Endometrium (tissue), 2 donors: ENCODE measurements at regions not wholly inside any gene's neighbourhood (a gene's known extent, or its start where the extent isn't known, plus 50 kb on each side); places are given as distances from the start of the nearest gene placed in this dataset.
"Not testable (repeated sequence)": the region's sequence is repeated elsewhere in the genome, so short reads cannot be mapped to it uniquely, and the experiment has no call there.

Experiments used
- FAIRE-seq: peaks from 2 replicates; lab custom pipeline; 2012; peaks lifted over from hg19 to GRCh38; lab: Jason Lieb, UNC
- donor health status: control.
- donor health status: control.

DNA sequence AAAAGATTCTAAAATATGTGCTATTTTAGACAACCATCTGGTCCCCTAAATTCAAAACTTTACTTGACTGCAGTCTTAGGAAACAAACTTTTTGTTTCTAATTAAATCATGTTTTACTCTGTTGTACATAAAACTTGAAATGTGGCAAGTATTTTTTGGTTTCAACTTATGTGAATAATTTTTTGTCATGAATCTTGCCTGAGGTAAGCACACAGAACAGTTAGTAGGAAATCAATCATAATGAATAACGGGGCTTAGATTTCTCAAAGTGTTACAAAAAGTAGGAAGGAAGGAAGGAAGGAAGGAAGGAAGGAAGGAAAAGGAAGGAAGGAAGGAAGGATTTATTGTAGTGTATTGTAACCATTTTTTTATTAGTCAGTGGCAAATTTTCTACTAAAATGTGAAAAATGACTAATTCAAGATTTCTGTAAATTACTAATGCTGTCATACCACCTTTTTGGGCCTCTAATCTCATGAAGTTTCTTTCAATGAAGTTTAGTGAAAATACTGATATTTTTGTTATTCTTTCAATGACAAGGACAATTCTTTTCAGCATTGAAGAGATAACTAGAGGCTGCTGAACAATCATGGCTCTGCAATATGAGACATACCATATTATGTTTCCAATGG, 1689.2 kb downstream of the OTOL1 start:
- FAIRE-seq: no peak

DNA sequence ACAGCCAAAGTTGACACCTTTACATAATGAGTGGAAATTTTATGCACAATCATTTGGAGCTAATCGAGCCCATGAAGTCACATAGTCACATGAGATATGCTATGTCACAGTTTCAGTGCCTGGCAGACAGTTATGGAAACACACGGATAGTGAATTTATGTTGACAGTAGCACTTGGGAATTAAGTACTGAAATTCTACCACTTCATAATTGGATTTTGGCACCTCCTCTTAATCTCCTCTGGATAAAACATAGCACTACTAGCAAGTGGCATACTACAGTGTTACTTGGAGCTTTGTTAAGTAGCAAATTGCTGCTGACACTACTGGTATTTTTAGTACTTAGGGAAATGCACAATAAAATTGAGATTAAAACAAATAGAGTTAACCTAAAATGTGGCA, 1679.4 kb downstream of the OTOL1 start:
- FAIRE-seq: no peak

DNA sequence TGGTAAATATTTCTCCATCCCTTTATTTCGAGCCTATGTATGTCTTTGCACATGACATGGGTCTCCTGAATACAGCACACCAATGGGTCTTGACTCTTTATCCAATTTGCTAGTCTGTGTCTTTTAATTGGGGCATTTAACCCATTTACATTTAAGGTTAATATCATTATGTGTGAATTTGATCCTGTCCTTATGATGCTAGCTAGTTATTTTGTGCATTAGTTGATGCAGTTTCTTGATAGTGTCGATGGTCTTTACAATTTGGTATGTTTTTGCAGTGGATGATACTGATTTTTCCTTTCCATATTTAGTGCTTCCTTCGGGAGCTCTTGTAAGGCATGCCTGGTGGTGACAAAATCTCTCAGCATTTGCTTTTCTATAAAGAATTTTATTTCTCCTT, 1675.9 kb downstream of the OTOL1 start:
- FAIRE-seq: not testable (repeated sequence)

DNA sequence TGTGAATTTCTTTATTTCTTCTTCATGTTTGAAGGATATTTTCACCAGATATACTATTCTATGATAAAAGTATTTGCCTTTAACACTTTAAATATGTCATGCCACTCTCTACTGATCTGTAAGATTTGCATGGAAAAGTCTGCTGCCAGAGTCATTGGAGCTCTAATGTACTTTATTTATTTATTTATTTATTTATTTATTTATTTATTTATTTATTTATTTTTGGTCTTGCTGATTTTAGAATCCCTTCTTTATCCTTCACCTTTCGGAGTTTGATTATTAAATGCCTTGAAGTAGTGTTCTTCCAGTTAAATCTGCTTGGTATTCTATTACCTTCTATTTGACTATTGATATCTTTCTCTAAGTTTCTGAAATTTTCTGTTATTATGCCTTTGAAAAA, 1669.6 kb downstream of the OTOL1 start:
- no peak for FAIRE-seq

DNA sequence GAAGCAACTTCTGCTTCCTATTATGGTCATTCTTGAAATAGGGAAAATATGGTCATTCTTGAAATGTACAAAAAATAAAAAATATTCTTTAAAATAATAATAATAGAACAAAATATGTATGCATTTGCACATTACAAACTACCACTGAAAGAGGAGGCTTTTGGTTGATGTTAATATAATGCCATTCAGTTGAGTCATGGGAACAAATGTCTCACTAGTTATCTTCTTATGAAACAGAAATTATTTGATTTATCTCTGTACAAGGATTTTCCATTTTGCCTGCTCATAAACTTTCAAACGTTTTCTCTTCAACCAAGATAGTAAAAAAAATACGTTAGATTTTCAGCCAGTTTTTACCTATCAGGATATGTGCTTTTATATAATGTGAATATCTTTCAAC, 1662.7 kb downstream of the OTOL1 start:
- FAIRE-seq: no peak

DNA sequence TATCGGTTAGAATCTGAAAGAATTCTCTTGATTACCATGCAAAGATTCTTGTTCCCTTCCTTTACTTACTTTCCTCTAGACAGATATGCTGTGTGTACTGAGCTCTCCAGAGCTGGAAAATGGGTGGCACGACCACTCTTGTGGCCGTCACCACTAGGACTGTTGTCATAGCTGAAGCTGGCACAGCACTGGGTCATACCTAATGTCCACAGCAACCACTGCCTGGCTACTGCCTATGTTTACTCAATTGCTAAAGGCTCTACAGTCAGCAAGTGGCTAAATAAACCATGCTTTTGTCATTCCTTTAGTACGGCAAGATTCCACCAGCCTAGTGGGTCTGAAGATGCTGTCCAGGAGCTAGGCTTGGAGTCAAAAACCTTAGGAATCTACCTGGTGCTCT, 1643.0 kb downstream of the OTOL1 start:
- FAIRE-seq: no peak

DNA sequence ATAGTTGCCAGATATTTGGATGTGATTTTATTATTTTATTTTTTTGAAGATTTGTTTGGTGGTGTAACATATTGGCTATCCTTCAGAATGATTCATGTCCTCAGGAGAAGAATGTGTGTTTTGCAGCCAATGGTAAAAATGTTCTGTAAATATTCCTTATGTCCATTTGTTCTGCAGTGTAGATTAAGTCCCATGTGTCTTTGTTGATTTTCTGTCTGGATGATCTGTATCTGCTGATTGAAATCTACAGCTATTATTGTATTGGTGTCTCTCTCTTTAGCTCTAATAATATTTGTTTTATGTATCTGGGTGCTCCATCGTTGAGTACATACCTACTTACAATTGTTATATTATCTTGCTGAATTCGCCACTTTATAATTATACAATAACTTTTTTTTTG, 1641.7 kb downstream of the OTOL1 start:
- no peak for FAIRE-seq

DNA sequence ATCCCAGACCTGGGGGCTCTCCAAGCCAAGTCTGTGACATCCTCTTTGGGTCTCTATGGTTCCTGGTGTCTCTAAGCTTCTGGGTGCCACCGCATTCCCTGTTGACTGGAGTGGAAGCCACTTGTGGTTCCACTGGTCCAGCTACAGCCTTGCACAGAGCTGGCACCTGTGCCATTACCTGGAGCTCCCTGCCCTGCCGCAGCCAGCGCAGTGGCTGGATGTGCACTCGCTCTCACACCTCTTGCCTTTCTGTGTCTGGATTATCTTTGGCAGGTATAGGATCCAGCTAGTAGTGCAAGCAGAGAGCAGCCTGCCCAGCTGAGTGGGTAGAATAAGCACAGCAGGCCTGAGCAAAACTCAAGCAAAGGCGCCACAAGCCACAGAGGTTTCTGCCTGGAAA, 1635.5 kb downstream of the OTOL1 start:
- FAIRE-seq: no peak

DNA sequence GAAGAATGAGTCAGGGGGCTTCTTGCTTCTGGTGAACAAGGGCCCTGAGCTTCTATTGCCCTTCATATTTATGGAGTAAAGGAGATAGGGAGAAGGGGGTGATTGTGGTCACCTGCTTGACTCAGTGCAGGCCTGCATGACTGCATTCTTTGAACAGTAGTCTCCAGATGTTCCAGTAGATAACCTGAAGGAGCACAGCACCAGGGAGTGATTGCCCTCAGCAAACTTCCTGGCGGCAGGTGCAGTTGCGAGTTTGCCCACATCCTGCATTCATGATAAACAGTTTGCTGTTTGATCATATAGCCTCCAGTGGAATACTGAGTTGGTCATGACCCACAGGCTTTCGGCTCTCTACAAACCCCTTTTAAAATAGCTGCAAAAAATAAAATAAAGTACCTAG, 1632.7 kb downstream of the OTOL1 start:
- FAIRE-seq: no peak

DNA sequence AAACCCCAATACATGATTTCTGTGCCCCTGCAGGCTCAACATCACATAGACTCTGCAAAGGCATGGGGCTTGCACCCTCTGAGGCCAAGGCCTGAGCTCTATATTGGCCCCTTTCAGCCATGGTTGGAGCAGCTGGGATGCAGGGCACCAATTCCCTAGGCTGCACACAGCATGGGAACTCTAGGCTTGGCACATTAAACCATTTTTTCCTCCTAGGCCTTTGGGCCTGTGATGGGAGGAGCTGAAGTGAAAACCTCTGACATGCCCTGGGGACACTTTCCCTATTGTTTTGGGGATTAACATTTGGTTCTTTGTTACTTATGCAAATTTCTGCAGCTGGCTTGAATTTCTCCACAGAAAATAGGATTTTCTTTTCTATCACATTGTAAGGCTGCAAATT, 1629.5 kb downstream of the OTOL1 start:
- no peak for FAIRE-seq
